ENCODE measurements at regions not wholly inside any gene's neighbourhood (a gene's known extent, or its start where the extent isn't known, plus 50 kb on each side); places are given as distances from the start of the nearest gene placed in this dataset.

DNA sequence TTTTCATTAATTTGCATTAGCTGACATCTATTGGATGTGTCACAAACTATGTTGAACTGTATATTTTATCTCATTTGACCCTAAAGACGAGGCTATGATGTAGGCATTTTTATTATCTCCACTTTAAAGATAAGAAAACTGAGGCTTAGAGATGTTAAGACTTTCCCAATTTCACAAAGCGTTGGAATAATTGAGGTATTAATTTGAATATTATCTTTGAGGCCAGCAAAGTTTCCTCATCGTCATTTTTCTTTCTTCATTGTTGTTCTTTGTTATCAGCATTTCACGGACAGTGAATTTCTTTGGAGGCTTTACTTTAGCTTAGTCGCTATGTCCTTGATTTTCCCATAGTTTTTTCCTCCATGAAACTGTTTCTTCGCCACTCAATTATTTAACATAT lies 227.5 kb upstream of the MYOCD start:
- no peak for DNase-seq (ENCODE audit: extremely low read depth, low read depth)
- TF ChIP-seq CTCF (IDR thresholded peaks at IDR 0.05; ENCODE audit: low read depth, low read length, missing control alignments): no peak
- no peak overlapping the region for H3K4me3 ChIP-seq (replicated peaks; ENCODE audit: low read depth, low read length)

DNA sequence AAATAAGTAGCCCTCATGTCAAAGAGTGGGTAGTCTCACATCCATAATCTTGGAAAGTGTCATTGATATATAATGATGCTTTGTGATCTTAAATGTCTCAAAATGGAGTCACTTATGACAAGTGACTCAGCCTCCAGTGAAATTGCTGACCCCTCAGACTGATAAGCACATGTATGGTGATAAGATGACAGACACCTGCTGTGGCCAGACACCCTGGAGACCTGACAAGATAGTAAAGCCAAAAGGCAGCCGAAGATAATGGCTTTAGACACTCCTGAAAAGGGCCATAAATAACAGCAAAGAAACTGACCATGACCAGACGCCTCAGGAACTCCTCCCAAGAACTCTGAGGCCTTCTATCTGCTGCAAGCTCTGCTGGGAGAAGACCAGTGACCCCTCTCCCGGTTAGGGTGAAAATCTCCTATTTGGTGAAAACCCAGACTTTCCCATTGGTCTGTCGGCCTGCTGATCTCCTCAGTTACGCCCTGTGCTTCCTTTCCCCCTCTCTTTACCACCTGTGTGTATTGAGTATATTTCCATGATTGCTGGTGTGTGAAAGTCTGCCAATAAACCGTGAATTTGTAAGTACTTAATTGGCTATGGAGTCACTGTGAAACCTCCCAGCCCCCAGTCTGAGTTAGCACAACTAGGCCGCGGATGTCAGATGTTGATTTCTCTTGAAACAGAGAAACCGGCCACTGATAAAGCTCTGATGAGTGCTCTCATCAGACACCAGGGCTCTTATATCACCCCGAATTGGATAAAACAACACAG lies 226.7 kb upstream of the MYOCD start:
- no peak for DNase-seq (ENCODE audit: extremely low read depth, low read depth)
- no peak overlapping the region for H3K4me3 ChIP-seq (replicated peaks; ENCODE audit: low read depth, low read length)
- TF ChIP-seq CTCF (IDR thresholded peaks at IDR 0.05; ENCODE audit: low read depth, low read length, missing control alignments): no peak

GRCh38 chr17:12445331-12445730 lies 220.4 kb upstream of the MYOCD start:
- no peak overlapping the region for H3K4me3 ChIP-seq (replicated peaks; ENCODE audit: low read depth, low read length)
- no peak for DNase-seq (ENCODE audit: extremely low read depth, low read depth)
- no peak for TF ChIP-seq CTCF (IDR thresholded peaks at IDR 0.05; ENCODE audit: low read depth, low read length, missing control alignments)

DNA sequence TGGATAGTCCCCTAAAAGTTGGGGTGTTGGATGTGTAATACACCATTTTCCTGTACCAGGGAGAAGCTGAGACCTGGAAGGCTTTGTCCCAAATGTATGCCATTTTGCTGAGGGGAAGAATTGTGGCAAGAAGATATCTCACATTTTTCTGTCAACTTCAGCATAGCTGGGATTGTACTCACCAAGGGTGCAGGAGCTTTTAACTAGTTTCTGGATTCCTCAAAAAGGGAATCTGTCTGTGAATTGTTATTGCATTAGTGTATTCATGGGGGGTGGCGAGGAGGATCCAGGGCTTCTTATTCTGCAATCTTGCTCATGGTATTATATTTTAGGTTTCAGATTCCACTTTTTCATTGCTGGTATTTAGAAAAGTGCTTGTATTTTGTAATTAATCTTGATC lies 208.2 kb upstream of the MYOCD start:
- no peak for TF ChIP-seq CTCF (IDR thresholded peaks at IDR 0.05; ENCODE audit: low read depth, low read length, missing control alignments)
- DNase-seq (ENCODE audit: extremely low read depth, low read depth): no peak
- no peak overlapping the region for H3K4me3 ChIP-seq (replicated peaks; ENCODE audit: low read depth, low read length)

DNA sequence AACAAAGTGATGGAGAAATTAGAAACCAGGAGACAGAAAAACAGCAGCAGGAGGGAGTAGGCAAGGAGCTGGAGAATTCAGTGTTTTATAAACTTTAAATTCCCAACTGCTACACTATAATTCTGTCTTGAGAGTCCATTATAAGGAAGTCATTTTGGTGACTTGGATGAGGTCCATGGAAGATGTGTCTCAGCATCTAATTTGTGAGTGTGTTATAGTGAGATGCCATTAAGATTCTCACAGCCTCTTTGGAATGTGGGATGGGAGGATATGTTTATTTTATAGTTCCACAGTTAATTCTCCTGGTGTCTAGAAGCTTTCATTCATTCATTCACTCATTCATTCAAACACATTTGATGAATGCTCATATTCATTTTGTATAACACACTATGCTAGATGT lies 206.0 kb upstream of the MYOCD start:
- no peak for TF ChIP-seq CTCF (IDR thresholded peaks at IDR 0.05; ENCODE audit: low read depth, low read length, missing control alignments)
- H3K4me3 ChIP-seq (replicated peaks; ENCODE audit: low read depth, low read length): no peak overlapping the region
- DNase-seq (ENCODE audit: extremely low read depth, low read depth): no peak

- no peak overlapping the region for H3K4me3 ChIP-seq (replicated peaks; ENCODE audit: low read depth, low read length)
- TF ChIP-seq CTCF (IDR thresholded peaks at IDR 0.05; ENCODE audit: low read depth, low read length, missing control alignments): no peak
- DNase-seq (ENCODE audit: extremely low read depth, low read depth): no peak
These were observed 202.6 kb upstream of the MYOCD start for GRCh38 chr17:12463102-12463501.
